ENCODE measurements at regions not wholly inside any gene's neighbourhood (a gene's known extent, or its start where the extent isn't known, plus 50 kb on each side); places are given as distances from the start of the nearest gene placed in this dataset.

DNA sequence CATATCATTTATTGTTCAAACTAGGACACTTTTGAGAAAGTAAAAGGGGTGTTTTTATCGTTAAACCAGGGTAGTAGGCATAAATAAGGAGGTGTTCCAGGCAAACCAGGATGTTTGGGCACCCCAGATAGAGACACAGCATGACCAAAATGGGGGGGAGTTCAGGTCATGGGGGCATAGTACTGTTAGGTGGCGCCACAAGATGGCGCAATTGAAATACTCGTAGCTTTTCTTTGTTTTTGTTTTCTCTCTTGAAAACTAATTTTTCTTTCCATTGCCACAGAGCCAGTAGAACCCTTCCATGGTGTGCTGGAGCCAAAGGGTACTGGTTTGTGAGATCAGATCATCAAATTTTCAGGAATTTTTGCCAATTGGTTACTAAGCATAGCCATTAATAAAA, 283.4 kb downstream of the BCOR start (continued):
- TF ChIP-seq, protein P1, sequence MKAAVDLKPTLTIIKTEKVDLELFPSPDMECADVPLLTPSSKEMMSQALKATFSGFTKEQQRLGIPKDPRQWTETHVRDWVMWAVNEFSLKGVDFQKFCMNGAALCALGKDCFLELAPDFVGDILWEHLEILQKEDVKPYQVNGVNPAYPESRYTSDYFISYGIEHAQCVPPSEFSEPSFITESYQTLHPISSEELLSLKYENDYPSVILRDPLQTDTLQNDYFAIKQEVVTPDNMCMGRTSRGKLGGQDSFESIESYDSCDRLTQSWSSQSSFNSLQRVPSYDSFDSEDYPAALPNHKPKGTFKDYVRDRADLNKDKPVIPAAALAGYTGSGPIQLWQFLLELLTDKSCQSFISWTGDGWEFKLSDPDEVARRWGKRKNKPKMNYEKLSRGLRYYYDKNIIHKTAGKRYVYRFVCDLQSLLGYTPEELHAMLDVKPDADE (conservative IDR thresholded peaks at IDR 0.05; ENCODE audit: control insufficient read depth, low read depth, low read length) = no peak
- TF ChIP-seq, protein P2, sequence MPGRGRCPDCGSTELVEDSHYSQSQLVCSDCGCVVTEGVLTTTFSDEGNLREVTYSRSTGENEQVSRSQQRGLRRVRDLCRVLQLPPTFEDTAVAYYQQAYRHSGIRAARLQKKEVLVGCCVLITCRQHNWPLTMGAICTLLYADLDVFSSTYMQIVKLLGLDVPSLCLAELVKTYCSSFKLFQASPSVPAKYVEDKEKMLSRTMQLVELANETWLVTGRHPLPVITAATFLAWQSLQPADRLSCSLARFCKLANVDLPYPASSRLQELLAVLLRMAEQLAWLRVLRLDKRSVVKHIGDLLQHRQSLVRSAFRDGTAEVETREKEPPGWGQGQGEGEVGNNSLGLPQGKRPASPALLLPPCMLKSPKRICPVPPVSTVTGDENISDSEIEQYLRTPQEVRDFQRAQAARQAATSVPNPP (IDR thresholded peaks at IDR 0.05; ENCODE audit: borderline replicate concordance, insufficient read depth, insufficient read length) = no peak
- TF ChIP-seq, protein P3, sequence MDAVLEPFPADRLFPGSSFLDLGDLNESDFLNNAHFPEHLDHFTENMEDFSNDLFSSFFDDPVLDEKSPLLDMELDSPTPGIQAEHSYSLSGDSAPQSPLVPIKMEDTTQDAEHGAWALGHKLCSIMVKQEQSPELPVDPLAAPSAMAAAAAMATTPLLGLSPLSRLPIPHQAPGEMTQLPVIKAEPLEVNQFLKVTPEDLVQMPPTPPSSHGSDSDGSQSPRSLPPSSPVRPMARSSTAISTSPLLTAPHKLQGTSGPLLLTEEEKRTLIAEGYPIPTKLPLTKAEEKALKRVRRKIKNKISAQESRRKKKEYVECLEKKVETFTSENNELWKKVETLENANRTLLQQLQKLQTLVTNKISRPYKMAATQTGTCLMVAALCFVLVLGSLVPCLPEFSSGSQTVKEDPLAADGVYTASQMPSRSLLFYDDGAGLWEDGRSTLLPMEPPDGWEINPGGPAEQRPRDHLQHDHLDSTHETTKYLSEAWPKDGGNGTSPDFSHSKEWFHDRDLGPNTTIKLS (IDR thresholded peaks at IDR 0.05; ENCODE audit: borderline replicate concordance, low read depth) = no peak
- TF ChIP-seq ZNF384 (IDR thresholded peaks at IDR 0.05; ENCODE audit: low read depth, low read length) (no peak), ZNF143 (CRISPR knock-in tag; IDR thresholded peaks at IDR 0.05) (no peak), ZFP36 (IDR thresholded peaks at IDR 0.05; ENCODE audit: low read depth, low read length, partially characterized antibody) (no peak), SMC3 (conservative IDR thresholded peaks at IDR 0.05; ENCODE audit: insufficient read depth, low read depth, low read length) (0 out of 2 replicates have a peak, but pooled peaks have one; percentile 34), SMARCA5 (IDR thresholded peaks at IDR 0.05) (no peak), COPS2 (conservative IDR thresholded peaks at IDR 0.05) (no peak), JUNB (CRISPR knock-in tag; conservative IDR thresholded peaks at IDR 0.05) (no peak), RAD21 (CRISPR knock-in tag; conservative IDR thresholded peaks at IDR 0.05 in 1 of 2, IDR thresholded peaks at IDR 0.05 in 1 of 2) (peak; percentile 29 to 68; a peak in 3 of 4 replicates), XRCC5 (IDR thresholded peaks at IDR 0.05; ENCODE audit: low read depth, low read length) (no peak), FOXA1 (IDR thresholded peaks at IDR 0.05; ENCODE audit: borderline replicate concordance) (no peak), ZNF134 (CRISPR knock-in tag; conservative IDR thresholded peaks at IDR 0.05) (no peak), EGR1 (conservative IDR thresholded peaks at IDR 0.05) (no peak)
- TF ChIP-seq, protein P4, sequence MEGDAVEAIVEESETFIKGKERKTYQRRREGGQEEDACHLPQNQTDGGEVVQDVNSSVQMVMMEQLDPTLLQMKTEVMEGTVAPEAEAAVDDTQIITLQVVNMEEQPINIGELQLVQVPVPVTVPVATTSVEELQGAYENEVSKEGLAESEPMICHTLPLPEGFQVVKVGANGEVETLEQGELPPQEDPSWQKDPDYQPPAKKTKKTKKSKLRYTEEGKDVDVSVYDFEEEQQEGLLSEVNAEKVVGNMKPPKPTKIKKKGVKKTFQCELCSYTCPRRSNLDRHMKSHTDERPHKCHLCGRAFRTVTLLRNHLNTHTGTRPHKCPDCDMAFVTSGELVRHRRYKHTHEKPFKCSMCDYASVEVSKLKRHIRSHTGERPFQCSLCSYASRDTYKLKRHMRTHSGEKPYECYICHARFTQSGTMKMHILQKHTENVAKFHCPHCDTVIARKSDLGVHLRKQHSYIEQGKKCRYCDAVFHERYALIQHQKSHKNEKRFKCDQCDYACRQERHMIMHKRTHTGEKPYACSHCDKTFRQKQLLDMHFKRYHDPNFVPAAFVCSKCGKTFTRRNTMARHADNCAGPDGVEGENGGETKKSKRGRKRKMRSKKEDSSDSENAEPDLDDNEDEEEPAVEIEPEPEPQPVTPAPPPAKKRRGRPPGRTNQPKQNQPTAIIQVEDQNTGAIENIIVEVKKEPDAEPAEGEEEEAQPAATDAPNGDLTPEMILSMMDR (IDR thresholded peaks at IDR 0.05 in 2 of 3, conservative IDR thresholded peaks at IDR 0.05 in 1 of 3; ENCODE audit: insufficient read depth in 2 of 3, low read depth in 1 of 3, low read length in 3 of 3) = peak in 2 of 3 experiments; percentile 46 to 56; a peak in 3 of 6 replicates
- TF ChIP-seq, protein P5, sequence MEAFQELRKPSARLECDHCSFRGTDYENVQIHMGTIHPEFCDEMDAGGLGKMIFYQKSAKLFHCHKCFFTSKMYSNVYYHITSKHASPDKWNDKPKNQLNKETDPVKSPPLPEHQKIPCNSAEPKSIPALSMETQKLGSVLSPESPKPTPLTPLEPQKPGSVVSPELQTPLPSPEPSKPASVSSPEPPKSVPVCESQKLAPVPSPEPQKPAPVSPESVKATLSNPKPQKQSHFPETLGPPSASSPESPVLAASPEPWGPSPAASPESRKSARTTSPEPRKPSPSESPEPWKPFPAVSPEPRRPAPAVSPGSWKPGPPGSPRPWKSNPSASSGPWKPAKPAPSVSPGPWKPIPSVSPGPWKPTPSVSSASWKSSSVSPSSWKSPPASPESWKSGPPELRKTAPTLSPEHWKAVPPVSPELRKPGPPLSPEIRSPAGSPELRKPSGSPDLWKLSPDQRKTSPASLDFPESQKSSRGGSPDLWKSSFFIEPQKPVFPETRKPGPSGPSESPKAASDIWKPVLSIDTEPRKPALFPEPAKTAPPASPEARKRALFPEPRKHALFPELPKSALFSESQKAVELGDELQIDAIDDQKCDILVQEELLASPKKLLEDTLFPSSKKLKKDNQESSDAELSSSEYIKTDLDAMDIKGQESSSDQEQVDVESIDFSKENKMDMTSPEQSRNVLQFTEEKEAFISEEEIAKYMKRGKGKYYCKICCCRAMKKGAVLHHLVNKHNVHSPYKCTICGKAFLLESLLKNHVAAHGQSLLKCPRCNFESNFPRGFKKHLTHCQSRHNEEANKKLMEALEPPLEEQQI (IDR thresholded peaks at IDR 0.05) = no peak
- TF ChIP-seq, protein P6, sequence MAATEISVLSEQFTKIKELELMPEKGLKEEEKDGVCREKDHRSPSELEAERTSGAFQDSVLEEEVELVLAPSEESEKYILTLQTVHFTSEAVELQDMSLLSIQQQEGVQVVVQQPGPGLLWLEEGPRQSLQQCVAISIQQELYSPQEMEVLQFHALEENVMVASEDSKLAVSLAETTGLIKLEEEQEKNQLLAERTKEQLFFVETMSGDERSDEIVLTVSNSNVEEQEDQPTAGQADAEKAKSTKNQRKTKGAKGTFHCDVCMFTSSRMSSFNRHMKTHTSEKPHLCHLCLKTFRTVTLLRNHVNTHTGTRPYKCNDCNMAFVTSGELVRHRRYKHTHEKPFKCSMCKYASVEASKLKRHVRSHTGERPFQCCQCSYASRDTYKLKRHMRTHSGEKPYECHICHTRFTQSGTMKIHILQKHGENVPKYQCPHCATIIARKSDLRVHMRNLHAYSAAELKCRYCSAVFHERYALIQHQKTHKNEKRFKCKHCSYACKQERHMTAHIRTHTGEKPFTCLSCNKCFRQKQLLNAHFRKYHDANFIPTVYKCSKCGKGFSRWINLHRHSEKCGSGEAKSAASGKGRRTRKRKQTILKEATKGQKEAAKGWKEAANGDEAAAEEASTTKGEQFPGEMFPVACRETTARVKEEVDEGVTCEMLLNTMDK (IDR thresholded peaks at IDR 0.05; ENCODE audit: borderline replicate concordance, insufficient read depth, low read depth, low read length, poor library complexity, severe bottlenecking) = no peak
